Osteocyte (in vitro differentiated cells): ENCODE measurements at regions not wholly inside any gene's neighbourhood (a gene's known extent, or its start where the extent isn't known, plus 50 kb on each side); places are given as distances from the start of the nearest gene placed in this dataset.

Source experiments
- DNase-seq: peaks from one replicate; pipeline ENCODE4 v3.0.0; 2021; ENCODE audit warnings: mixed read lengths; ENCODE audit not compliant: unreplicated experiment; ENCODE audit errors: extremely low spot score
- H3K27ac Mint-ChIP-seq: one replicate; pipeline ENCODE4 v1.8.0; 2021; ENCODE audit warnings: mild to moderate bottlenecking, mixed read lengths; ENCODE audit not compliant: unreplicated experiment
- H3K27me3 Mint-ChIP-seq: one replicate; pipeline ENCODE4 v1.8.0; 2021; ENCODE audit warnings: mixed read lengths; ENCODE audit not compliant: unreplicated experiment
- H3K36me3 Mint-ChIP-seq: one replicate; pipeline ENCODE4 v1.8.0; 2021; ENCODE audit warnings: mixed read lengths; ENCODE audit not compliant: unreplicated experiment
- H3K4me1 Mint-ChIP-seq: one replicate; pipeline ENCODE4 v1.8.0; 2021; ENCODE audit warnings: mixed read lengths; ENCODE audit not compliant: unreplicated experiment
- H3K4me3 Mint-ChIP-seq: one replicate; pipeline ENCODE4 v1.8.0; 2021; ENCODE audit warnings: mild to moderate bottlenecking, moderate library complexity, mixed read lengths; ENCODE audit not compliant: unreplicated experiment
- H3K9me3 Mint-ChIP-seq: one replicate; pipeline ENCODE4 v1.8.0; 2021; ENCODE audit warnings: mixed read lengths; ENCODE audit not compliant: unreplicated experiment
- TF ChIP-seq, protein P1 (sequence below): fragments of 200-600 bp; sonication (generic); IDR thresholded peaks from 2 replicates; pipeline ENCODE4 v1.5.0; 2021; ENCODE audit warnings: antibody characterized with exemption, mild to moderate bottlenecking, moderate library complexity

DNA sequence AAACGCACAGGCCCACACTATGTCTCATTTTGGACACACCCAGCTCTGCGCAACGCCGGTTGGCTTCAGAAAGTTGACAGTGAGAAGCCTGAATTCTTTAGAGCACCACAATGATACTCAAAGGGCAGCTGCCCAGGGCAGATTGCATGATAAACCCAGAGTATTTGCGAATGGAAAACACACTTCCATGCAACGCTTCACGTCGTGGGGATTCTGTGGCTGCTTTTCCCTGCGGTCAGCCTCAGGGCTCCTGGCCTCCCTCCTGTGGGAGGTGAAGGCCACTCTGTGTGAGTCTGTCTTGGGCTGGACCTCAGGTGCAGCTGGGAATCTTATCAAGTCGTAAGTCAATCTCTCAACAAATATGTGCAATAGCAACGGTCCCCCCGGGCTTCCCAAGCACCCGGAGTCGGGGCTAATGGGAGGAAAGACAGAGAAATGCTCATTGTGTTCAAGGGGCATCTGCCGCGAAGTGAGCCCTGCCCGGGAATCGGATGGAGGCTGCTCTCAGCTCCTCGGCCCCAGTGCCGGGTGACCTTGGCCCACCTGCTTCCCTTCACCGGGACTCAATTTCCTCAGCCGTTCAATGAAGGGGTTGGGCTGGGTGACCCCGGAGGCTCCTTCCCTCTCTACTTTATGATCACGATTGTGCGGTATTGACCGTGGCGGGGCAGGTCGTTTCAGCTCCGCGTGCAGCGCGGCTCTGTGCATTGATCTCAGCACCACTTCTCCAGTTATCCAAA lies 623.6 kb downstream of the BRD1 start:
- no peaks in the 10 kb centered on the region for H3K4me1 Mint-ChIP-seq
- TF ChIP-seq, protein P1, sequence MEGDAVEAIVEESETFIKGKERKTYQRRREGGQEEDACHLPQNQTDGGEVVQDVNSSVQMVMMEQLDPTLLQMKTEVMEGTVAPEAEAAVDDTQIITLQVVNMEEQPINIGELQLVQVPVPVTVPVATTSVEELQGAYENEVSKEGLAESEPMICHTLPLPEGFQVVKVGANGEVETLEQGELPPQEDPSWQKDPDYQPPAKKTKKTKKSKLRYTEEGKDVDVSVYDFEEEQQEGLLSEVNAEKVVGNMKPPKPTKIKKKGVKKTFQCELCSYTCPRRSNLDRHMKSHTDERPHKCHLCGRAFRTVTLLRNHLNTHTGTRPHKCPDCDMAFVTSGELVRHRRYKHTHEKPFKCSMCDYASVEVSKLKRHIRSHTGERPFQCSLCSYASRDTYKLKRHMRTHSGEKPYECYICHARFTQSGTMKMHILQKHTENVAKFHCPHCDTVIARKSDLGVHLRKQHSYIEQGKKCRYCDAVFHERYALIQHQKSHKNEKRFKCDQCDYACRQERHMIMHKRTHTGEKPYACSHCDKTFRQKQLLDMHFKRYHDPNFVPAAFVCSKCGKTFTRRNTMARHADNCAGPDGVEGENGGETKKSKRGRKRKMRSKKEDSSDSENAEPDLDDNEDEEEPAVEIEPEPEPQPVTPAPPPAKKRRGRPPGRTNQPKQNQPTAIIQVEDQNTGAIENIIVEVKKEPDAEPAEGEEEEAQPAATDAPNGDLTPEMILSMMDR: no peak
- H3K9me3 Mint-ChIP-seq: peaks cover 15% of the 10 kb centered on the region
- H3K4me3 Mint-ChIP-seq: no peak overlapping the region
- H3K36me3 Mint-ChIP-seq: no peaks in the 10 kb centered on the region
- no peaks in the 10 kb centered on the region for H3K27me3 Mint-ChIP-seq
- H3K27ac Mint-ChIP-seq: no peak overlapping the region
- peak; percentile 64 for DNase-seq

DNA sequence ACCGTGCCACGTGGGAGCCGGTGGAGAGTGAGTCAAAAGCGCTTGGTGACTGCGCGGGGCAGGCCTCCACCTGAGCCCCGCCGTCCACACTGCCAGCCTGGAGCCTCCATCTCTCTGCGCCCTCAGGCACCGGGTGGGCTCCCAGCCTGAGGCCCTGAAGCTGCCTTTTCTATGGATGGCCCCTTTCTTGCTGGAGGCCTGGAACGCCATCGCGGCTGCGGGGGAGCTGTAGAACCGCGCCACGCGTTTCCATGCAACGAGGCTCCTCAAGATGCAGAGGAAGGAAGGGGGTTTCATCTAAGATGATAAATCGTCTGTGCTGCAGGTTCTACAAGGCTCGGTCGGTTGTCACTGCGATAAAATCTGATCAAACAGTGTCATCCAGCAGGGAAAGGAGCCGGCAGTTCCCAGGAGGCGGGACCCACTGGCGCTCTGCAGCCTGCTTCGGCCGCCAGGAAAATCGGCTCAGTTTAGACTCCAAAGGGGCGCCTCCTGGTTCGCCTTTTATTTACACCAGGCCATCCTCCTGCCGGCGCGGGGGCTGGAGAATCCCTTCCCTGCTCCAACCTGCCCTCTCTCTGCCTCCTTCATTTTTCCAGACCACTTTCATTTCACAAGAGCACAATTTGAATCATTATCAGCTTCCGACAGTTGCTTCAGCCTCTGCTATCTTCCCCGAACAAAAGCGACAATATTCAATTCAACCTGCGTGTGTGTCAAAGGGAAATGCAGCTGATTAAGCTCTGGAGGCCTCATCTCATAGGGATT lies 624.4 kb downstream of the BRD1 start:
- TF ChIP-seq, protein P1: no peak
- Mint-ChIP-seq H3K27ac (no peak overlapping the region), H3K36me3 (no peaks in the 10 kb centered on the region), H3K9me3 (peaks cover 12% of the 10 kb centered on the region), H3K4me3 (no peak overlapping the region), H3K4me1 (no peaks in the 10 kb centered on the region), H3K27me3 (no peaks in the 10 kb centered on the region)
- peak; percentile 80 for DNase-seq

DNA sequence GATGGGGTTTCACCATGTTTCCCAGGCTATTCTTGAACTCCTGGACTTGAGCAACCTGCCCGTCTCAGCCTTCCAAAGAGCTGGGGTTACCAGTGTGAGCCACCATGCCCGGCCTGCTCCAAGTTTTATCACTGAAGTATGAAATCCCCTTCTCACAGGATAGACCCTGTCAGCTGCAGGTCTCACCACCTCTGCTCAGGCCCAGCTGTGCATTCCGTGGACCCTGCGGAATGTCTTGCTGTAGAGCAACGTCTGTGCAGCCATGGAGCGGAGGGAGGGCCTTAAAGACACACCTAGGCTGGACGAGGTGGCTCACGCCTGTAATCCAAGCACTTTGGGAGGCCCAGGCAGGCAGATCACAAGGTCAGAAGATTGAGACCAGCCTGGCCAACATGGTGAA lies 625.4 kb downstream of the BRD1 start:
- H3K27me3 Mint-ChIP-seq: no peaks in the 10 kb centered on the region
- no peak overlapping the region for H3K4me3 Mint-ChIP-seq
- peak; percentile 59 for DNase-seq
- H3K9me3 Mint-ChIP-seq: peaks cover 12% of the 10 kb centered on the region
- no peak overlapping the region for H3K27ac Mint-ChIP-seq
- TF ChIP-seq, protein P1: no peak
- no peaks in the 10 kb centered on the region for H3K4me1 Mint-ChIP-seq
- H3K36me3 Mint-ChIP-seq: no peaks in the 10 kb centered on the region

DNA sequence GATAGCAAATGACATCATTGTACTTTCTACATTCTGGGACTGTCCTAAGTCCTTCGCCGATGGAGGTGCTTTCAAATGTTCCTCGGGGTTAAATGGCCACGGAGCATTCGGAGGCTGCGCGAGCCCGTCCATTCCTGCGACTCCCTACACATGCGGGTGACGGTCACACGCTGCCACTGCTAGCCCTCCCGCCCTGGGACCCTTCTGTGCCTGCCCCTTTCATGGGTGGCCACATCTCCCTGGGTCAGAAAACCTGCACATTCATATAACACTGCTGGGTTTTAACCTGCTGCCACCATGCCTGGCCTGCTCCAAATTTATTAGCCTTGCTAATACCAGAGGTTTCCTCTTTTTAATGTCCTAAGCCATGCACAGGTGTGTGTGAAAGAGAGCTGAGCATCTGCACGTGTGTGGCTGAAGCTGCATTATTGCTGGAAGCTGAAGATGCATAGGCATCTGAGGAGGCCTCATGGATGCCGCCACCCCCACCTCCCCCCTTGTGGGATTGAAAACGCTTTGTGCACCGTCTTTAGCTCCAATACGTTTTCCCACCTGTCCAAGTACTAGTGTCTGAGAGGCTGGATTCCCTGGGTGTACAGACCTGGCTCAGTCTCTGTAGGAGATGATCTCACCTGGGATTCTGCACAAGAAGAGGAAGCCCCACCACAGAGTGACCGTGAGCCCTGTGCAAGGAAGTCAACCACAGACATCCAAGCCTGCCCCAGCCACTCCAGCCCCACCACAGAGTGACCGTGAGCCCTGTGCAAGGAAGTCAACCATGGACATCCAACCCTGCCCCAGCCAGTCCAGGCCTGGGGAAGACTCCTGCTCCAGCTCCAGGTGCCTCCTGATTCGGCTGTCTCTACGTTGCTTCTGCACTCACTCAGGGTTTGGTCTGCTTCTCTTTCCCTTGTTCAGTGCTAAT lies 626.4 kb downstream of the BRD1 start:
- H3K27me3 Mint-ChIP-seq: no peaks in the 10 kb centered on the region
- H3K4me3 Mint-ChIP-seq: no peak overlapping the region
- no peaks in the 10 kb centered on the region for H3K4me1 Mint-ChIP-seq
- TF ChIP-seq, protein P1: no peak
- peaks cover 7% of the 10 kb centered on the region for H3K9me3 Mint-ChIP-seq
- H3K36me3 Mint-ChIP-seq: no peaks in the 10 kb centered on the region
- DNase-seq: peak; percentile 72
- H3K27ac Mint-ChIP-seq: no peak overlapping the region
